GM12878 (cell line): ENCODE measurements at regions not wholly inside any gene's neighbourhood (a gene's known extent, or its start where the extent isn't known, plus 50 kb on each side); places are given as distances from the start of the nearest gene placed in this dataset.

ENCODE experiments used
- ATAC-seq: fragments of 200-7000 bp; cut with Tn5 transposase; 3 replicates; pipeline ENCODE4 v1.9.1; 2020; ENCODE audit warnings: mild to moderate bottlenecking, moderate library complexity
- BruUV-seq: library from RNA; stranded (reverse); fragments of 400-500 nt; replicated peaks from 2 replicates; lab custom pipeline; 2021; lab: Mats Ljungman, UMichigan
- CTCF ChIA-PET: fragments of 300-600 bp; sonication (Branson Sonifier 250); formaldehyde crosslinking; extraction: SDS; loops from one replicate; lab custom pipeline; 2021; ENCODE audit warnings: inconsistent platforms; lab: Yijun Ruan, JAX
- POLR2A ChIA-PET: fragments of 350-600 bp; formaldehyde crosslinking; extraction: SDS; loops from one replicate; lab custom pipeline; 2021; ENCODE audit warnings: inconsistent platforms; lab: Charles Lee
- RAD21 ChIA-PET: fragments of 300-600 bp; sonication (Branson Sonifier 250); formaldehyde crosslinking; loops from one replicate; lab custom pipeline; 2023; ENCODE audit warnings: antibody characterized with exemption; ENCODE audit not compliant: unreplicated experiment; lab: Charles Lee
- SMC1A ChIA-PET: fragments of 300-600 bp; sonication (Branson Sonifier 250); formaldehyde crosslinking; loops from one replicate; lab custom pipeline; 2023; ENCODE audit not compliant: unreplicated experiment, uncharacterized antibody; lab: Charles Lee
- DNase-seq: peaks from one replicate; pipeline ENCODE4 v3.0.0-alpha.2; 2011; ENCODE audit warnings: low read depth, low spot score
- FAIRE-seq: peaks from 3 replicates; lab custom pipeline; 2011; peaks lifted over from hg19 to GRCh38; lab: Jason Lieb, UNC
- H2AFZ ChIP-seq: 2 replicates; pipeline ENCODE4 v1.6.0; 2011; ENCODE audit warnings: low read depth, low read length, control low read depth; ENCODE audit not compliant: control insufficient read depth
- H3K27ac ChIP-seq: 2 replicates; pipeline ENCODE4 v1.5.1; 2011; ENCODE audit warnings: control low read depth; ENCODE audit not compliant: control insufficient read depth, insufficient read depth
- H3K27me3 ChIP-seq, 2 experiments: replicated peaks in 1 of 2; 2 replicates each; pipeline versions ENCODE4 v1.6.0 to v1.6.1; 2011; ENCODE audit warnings: low read length in 1 of 2; ENCODE audit not compliant: control insufficient read depth in 2 of 2, insufficient read depth in 2 of 2
- H3K36me3 ChIP-seq, 2 experiments: 2 replicates each; pipeline ENCODE4 v1.5.1; 2011; ENCODE audit warnings: low read length in 1 of 2; ENCODE audit not compliant: control insufficient read depth in 2 of 2, insufficient read depth in 2 of 2
- H3K4me1 ChIP-seq: 2 replicates; pipeline ENCODE4 v1.6.1; 2011; ENCODE audit warnings: mild to moderate bottlenecking, low read length, moderate library complexity, mixed read lengths; ENCODE audit not compliant: control insufficient read depth, insufficient read depth
- H3K4me2 ChIP-seq: 2 replicates; pipeline ENCODE4 v1.6.0; 2011; ENCODE audit warnings: control low read depth; ENCODE audit not compliant: control insufficient read depth, insufficient read depth
- H3K4me3 ChIP-seq: fragments of 200-600 bp; sonication (generic); 2 replicates; pipeline ENCODE4 v1.5.1; 2016
- H3K79me2 ChIP-seq: 2 replicates; pipeline ENCODE4 v1.6.0; 2011; ENCODE audit warnings: low read length; ENCODE audit not compliant: control insufficient read depth, insufficient read depth
- H3K9ac ChIP-seq: 2 replicates; pipeline ENCODE4 v1.8.0; 2011; ENCODE audit warnings: low read length, control low read depth, mixed read lengths; ENCODE audit not compliant: control insufficient read depth, insufficient read depth
- H3K9me3 ChIP-seq: replicated peaks from 3 replicates; pipeline ENCODE4 v1.5.1; 2011; ENCODE audit warnings: mild to moderate bottlenecking, low read length; ENCODE audit not compliant: control insufficient read depth, insufficient read depth
- H4K20me1 ChIP-seq: 2 replicates; pipeline ENCODE4 v1.6.0; 2011; ENCODE audit not compliant: control insufficient read depth, insufficient read depth
- ASH2L ChIP-seq: fragments of 300-600, 200-600 bp; sonication (generic); IDR thresholded peaks from 2 replicates; pipeline ENCODE4 v1.6.1; 2017; ENCODE audit warnings: low read depth, mild to moderate bottlenecking, borderline replicate concordance
- BCL11A ChIP-seq: IDR thresholded peaks from 2 replicates; pipeline ENCODE4 v1.6.1; 2011; ENCODE audit warnings: low read depth, low read length
- BCL3 ChIP-seq: IDR thresholded peaks from 2 replicates; pipeline ENCODE4 v1.6.1; 2011; ENCODE audit warnings: borderline replicate concordance, low read depth, mild to moderate bottlenecking, moderate library complexity, low read length; ENCODE audit not compliant: insufficient read depth, poor library complexity, severe bottlenecking
- CBX5 ChIP-seq: sonication (generic); IDR thresholded peaks from 2 replicates; pipeline ENCODE4 v1.6.1; 2016; ENCODE audit warnings: low read depth, moderate library complexity, mild to moderate bottlenecking, inconsistent platforms
- E4F1 ChIP-seq: fragments of 450-650 bp; IDR thresholded peaks from 2 replicates; pipeline ENCODE4 v1.6.1; 2018; ENCODE audit warnings: borderline replicate concordance, mild to moderate bottlenecking; ENCODE audit not compliant: partially characterized antibody
- EZH2 ChIP-seq: IDR thresholded peaks from 2 replicates; pipeline ENCODE4 v1.6.1; 2012; ENCODE audit warnings: low read depth, mild to moderate bottlenecking, control low read depth, inconsistent platforms, low read length, borderline replicate concordance; ENCODE audit not compliant: control insufficient read depth
- FOXM1 ChIP-seq: IDR thresholded peaks from 2 replicates; pipeline ENCODE4 v1.6.1; 2012; ENCODE audit warnings: low read depth, mild to moderate bottlenecking, inconsistent platforms, low read length, moderate library complexity
- HDAC6 ChIP-seq: fragments of 200-600 bp; sonication (generic); IDR thresholded peaks from one replicate; pipeline ENCODE4 v1.8.0; 2017; ENCODE audit warnings: antibody characterized with exemption; ENCODE audit not compliant: unreplicated experiment
- HDGF ChIP-seq: fragments of 450-650 bp; IDR thresholded peaks from 2 replicates; pipeline ENCODE4 v1.6.1; 2016; ENCODE audit warnings: antibody characterized with exemption
- IKZF2 ChIP-seq, 2 experiments: fragments of 450-650 bp; IDR thresholded peaks; 2 replicates each; pipeline ENCODE4 v1.6.1; 2017; ENCODE audit warnings: mild to moderate bottlenecking in 2 of 2, moderate library complexity in 2 of 2
- JUNB ChIP-seq: IDR thresholded peaks from 2 replicates; pipeline ENCODE4 v1.6.1; 2016; ENCODE audit warnings: antibody characterized with exemption, mild to moderate bottlenecking
- MXI1 ChIP-seq: fragments of 150-350 bp; IDR thresholded peaks from 2 replicates; pipeline ENCODE4 v1.6.1; 2011; ENCODE audit warnings: low read depth, mild to moderate bottlenecking, inconsistent platforms, low read length, improper control_type of control experiment
- NBN ChIP-seq: fragments of 450-650 bp; IDR thresholded peaks from 2 replicates; pipeline ENCODE4 v1.6.1; 2016
- NFIC ChIP-seq: IDR thresholded peaks from 2 replicates; pipeline ENCODE4 v1.6.1; 2012; ENCODE audit warnings: low read depth, mild to moderate bottlenecking, inconsistent platforms, low read length, moderate library complexity
- PAX5 ChIP-seq: IDR thresholded peaks from 2 replicates; pipeline ENCODE4 v1.6.1; 2011; ENCODE audit warnings: low read depth, low read length, borderline replicate concordance
- RAD51 ChIP-seq: fragments of 450-650 bp; IDR thresholded peaks from 2 replicates; pipeline ENCODE4 v1.6.1; 2016; ENCODE audit warnings: moderate library complexity, mild to moderate bottlenecking, inconsistent platforms
- TAF1 ChIP-seq: IDR thresholded peaks from 2 replicates; pipeline ENCODE4 v1.6.1; 2011; ENCODE audit warnings: mild to moderate bottlenecking, low read depth, low read length, borderline replicate concordance
- TCF3 ChIP-seq: IDR thresholded peaks from 2 replicates; pipeline ENCODE4 v1.6.1; 2012; ENCODE audit warnings: low read depth, mild to moderate bottlenecking, low read length, borderline replicate concordance; ENCODE audit not compliant: insufficient read depth
- ZNF24 ChIP-seq: fragments of 450-650 bp; IDR thresholded peaks from 2 replicates; pipeline ENCODE4 v1.6.1; 2017; ENCODE audit warnings: antibody characterized with exemption, mild to moderate bottlenecking
- ZNF622 ChIP-seq: fragments of 450-650 bp; IDR thresholded peaks from 2 replicates; pipeline ENCODE4 v1.6.1; 2017; ENCODE audit warnings: mild to moderate bottlenecking, inconsistent platforms
- WGBS: methylation state at CpG from one replicate; pipeline ENCODE4 v1.1.6; 2016; ENCODE audit warnings: low lambda C conversion rate; ENCODE audit not compliant: insufficient replicate concordance, insufficient coverage; ENCODE audit errors: missing lambda C conversion rate; 5-methylcytosine and 5-hydroxymethylcytosine counted together
- in situ Hi-C: fragments of 300-500 bp; cut with MboI; formaldehyde crosslinking; loops from 9 replicates; pipeline ENCODE4 v1.14.3; 2018; ENCODE audit warnings: mixed read lengths
- intact Hi-C: fragments of 100-400 bp; cut with micrococcal nuclease; formaldehyde crosslinking; loops from one replicate; pipeline ENCODE4 v1.14.2; 2022; ENCODE audit not compliant: unreplicated experiment

- Histone ChIP-seq H3K27me3 (no peaks in the 10 kb centered on the region), H3K4me1 (no peaks in the 10 kb centered on the region), H3K9ac (no peak overlapping the region), H3K79me2 (no peaks in the 10 kb centered on the region), H2AFZ (no peak overlapping the region), H3K4me3 (no peak overlapping the region), H3K27ac (no peak overlapping the region), H3K36me3 (no peaks in the 10 kb centered on the region), H3K4me2 (no peak overlapping the region), H3K9me3 (no peaks in the 10 kb centered on the region), H4K20me1 (no peaks in the 10 kb centered on the region)
- no TSS peak for BruUV-seq
- 70% methylated on average over 5 of the region's 5 CpGs for WGBS
- CTCF ChIA-PET, result no interaction called here
- ATAC-seq, result no peak
- POLR2A ChIA-PET, result no interaction called here
- SMC1A ChIA-PET, result no interaction called here
- no peak for TF ChIP-seq ZNF622
- no peak for TF ChIP-seq PAX5
- TF ChIP-seq MXI1, result no peak
- no peak for TF ChIP-seq TCF3
- TF ChIP-seq IKZF2 (IDR thresholded peaks at IDR 0.05), result no peak
- no peak for TF ChIP-seq BCL11A
- no peak for TF ChIP-seq TAF1
- no peak for TF ChIP-seq ZNF24
- TF ChIP-seq BCL3, result no peak
- no peak for TF ChIP-seq HDGF
- TF ChIP-seq JUNB, result no peak
- no peak for TF ChIP-seq NFIC
- TF ChIP-seq RAD51, result no peak
- TF ChIP-seq E4F1, result no peak
- no peak for TF ChIP-seq CBX5
- TF ChIP-seq EZH2, result no peak
- no peak for TF ChIP-seq HDAC6
- TF ChIP-seq NBN, result no peak
- no peak for TF ChIP-seq FOXM1
- TF ChIP-seq ASH2L, result no peak
- no peak for DNase-seq
- RAD21 ChIA-PET, result no interaction called here
- in situ Hi-C loops, result no loop called here
- FAIRE-seq, result no peak
- intact Hi-C loops, result no loop called here
Observed at GRCh38 chr9:78745331-78745730, 448.4 kb downstream of the PSAT1 start.
